ENCODE measurements at regions not wholly inside any gene's neighbourhood (a gene's known extent, or its start where the extent isn't known, plus 50 kb on each side); places are given as distances from the start of the nearest gene placed in this dataset.
A peak's percentile ranks its signal among the peaks of the same experiment; 100 is the strongest.
"Not testable (repeated sequence)": the region's sequence is repeated elsewhere in the genome, so short reads cannot be mapped to it uniquely, and the experiment has no call there.

GRCh38 chr3:20462226-20462625 lies 276.2 kb upstream of the SGO1 start:
- no peaks in the 10 kb centered on the region for H3K36me3 Mint-ChIP-seq (ENCODE audit: low read depth)
- no peak for TF ChIP-seq CTCF (IDR thresholded peaks at IDR 0.05; ENCODE audit: unreplicated experiment in 3 of 3)
- peaks cover 11% of the 10 kb centered on the region for H3K4me1 Mint-ChIP-seq

GRCh38 chr3:20458994-20459716 lies 273.1 kb upstream of the SGO1 start:
- H3K4me1 Mint-ChIP-seq = peaks cover 11% of the 10 kb centered on the region
- peaks cover 15% of the 10 kb centered on the region for H3K9me3 Mint-ChIP-seq
- TF ChIP-seq CTCF (IDR thresholded peaks at IDR 0.05; ENCODE audit: unreplicated experiment in 3 of 3) = no peak
- no peaks in the 10 kb centered on the region for H3K27me3 Mint-ChIP-seq (ENCODE audit: low read depth)
- H3K4me3 Mint-ChIP-seq = no peak overlapping the region
- H3K36me3 Mint-ChIP-seq (ENCODE audit: low read depth) = no peaks in the 10 kb centered on the region
- H3K27ac Mint-ChIP-seq = peak overlapping the region; percentile 51 to 70 (median 68)

More at GRCh38 chr3:20462226-20462625, 276.2 kb upstream of the SGO1 start:
- H3K9me3 Mint-ChIP-seq = peaks cover 12% of the 10 kb centered on the region
- H3K27ac Mint-ChIP-seq = no peak overlapping the region
- H3K4me3 Mint-ChIP-seq = no peak overlapping the region
- H3K27me3 Mint-ChIP-seq (ENCODE audit: low read depth) = no peaks in the 10 kb centered on the region

- Mint-ChIP-seq H3K27me3 (ENCODE audit: low read depth) (no peaks in the 10 kb centered on the region), H3K4me3 (no peak overlapping the region), H3K4me1 (peaks cover 11% of the 10 kb centered on the region), H3K36me3 (ENCODE audit: low read depth) (no peaks in the 10 kb centered on the region), H3K27ac (peak overlapping the region in 2 of 3 experiments; percentile 3 to 39), H3K9me3 (peaks cover 22% of the 10 kb centered on the region)
- TF ChIP-seq CTCF (IDR thresholded peaks at IDR 0.05; ENCODE audit: unreplicated experiment in 3 of 3) = no peak
These were observed 270.5 kb upstream of the SGO1 start for GRCh38 chr3:20456511-20456910.

GRCh38 chr3:20451170-20451569 lies 265.2 kb upstream of the SGO1 start:
- no peaks in the 10 kb centered on the region for H3K27me3 Mint-ChIP-seq (ENCODE audit: low read depth)
- no peak overlapping the region for H3K4me3 Mint-ChIP-seq
- H3K36me3 Mint-ChIP-seq (ENCODE audit: low read depth) = no peaks in the 10 kb centered on the region
- H3K9me3 Mint-ChIP-seq = peaks cover 21% of the 10 kb centered on the region
- TF ChIP-seq CTCF (IDR thresholded peaks at IDR 0.05; ENCODE audit: unreplicated experiment in 3 of 3) = no peak
- H3K4me1 Mint-ChIP-seq = no peaks in the 10 kb centered on the region
- no peak overlapping the region for H3K27ac Mint-ChIP-seq

GRCh38 chr3:20450611-20451010 lies 264.6 kb upstream of the SGO1 start:
- H3K4me3 Mint-ChIP-seq = no peak overlapping the region
- TF ChIP-seq CTCF (IDR thresholded peaks at IDR 0.05; ENCODE audit: unreplicated experiment in 3 of 3) = no peak
- peaks cover 19% of the 10 kb centered on the region for H3K9me3 Mint-ChIP-seq
- H3K36me3 Mint-ChIP-seq (ENCODE audit: low read depth) = no peaks in the 10 kb centered on the region
- no peaks in the 10 kb centered on the region for H3K27me3 Mint-ChIP-seq (ENCODE audit: low read depth)
- no peak overlapping the region for H3K27ac Mint-ChIP-seq
- H3K4me1 Mint-ChIP-seq = no peaks in the 10 kb centered on the region

GRCh38 chr3:20442846-20443245 lies 256.8 kb upstream of the SGO1 start:
- H3K9me3 Mint-ChIP-seq = peaks cover 9% of the 10 kb centered on the region
- no peaks in the 10 kb centered on the region for H3K36me3 Mint-ChIP-seq (ENCODE audit: low read depth)
- H3K4me3 Mint-ChIP-seq = no peak overlapping the region
- TF ChIP-seq CTCF (IDR thresholded peaks at IDR 0.05; ENCODE audit: unreplicated experiment in 3 of 3) = no peak
- no peaks in the 10 kb centered on the region for H3K27me3 Mint-ChIP-seq (ENCODE audit: low read depth)
- peaks cover 7% of the 10 kb centered on the region for H3K4me1 Mint-ChIP-seq
- no peak overlapping the region for H3K27ac Mint-ChIP-seq

- not testable (repeated sequence) for H3K27me3 Mint-ChIP-seq (ENCODE audit: low read depth); H3K27ac Mint-ChIP-seq; H3K4me3 Mint-ChIP-seq; H3K36me3 Mint-ChIP-seq (ENCODE audit: low read depth)
- Mint-ChIP-seq H3K4me1 (peaks cover 10% of the 10 kb centered on the region), H3K9me3 (peaks cover 49% of the 10 kb centered on the region)
These were observed 241.3 kb upstream of the SGO1 start for GRCh38 chr3:20427268-20427667.

Data from nephron (organoid).